Neuronal stem cell (in vitro differentiated cells): ENCODE measurements at regions not wholly inside any gene's neighbourhood (a gene's known extent, or its start where the extent isn't known, plus 50 kb on each side); places are given as distances from the start of the nearest gene placed in this dataset.

Source experiments
- DNase-seq: peaks from one replicate; pipeline ENCODE4 v3.0.0-alpha.2; 2013; ENCODE audit warnings: low spot score
- H2AFZ ChIP-seq: one replicate; pipeline ENCODE4 v1.6.1; 2013; ENCODE audit warnings: mild to moderate bottlenecking, low read length, inconsistent platforms
- H2AK5ac ChIP-seq: 2 replicates; pipeline ENCODE4 v1.6.1; 2013; ENCODE audit warnings: low read depth, mild to moderate bottlenecking, inconsistent platforms, low read length, moderate library complexity, mixed read lengths
- H2BK120ac ChIP-seq: 2 replicates; pipeline ENCODE4 v1.6.1; 2013; ENCODE audit warnings: low read depth, mild to moderate bottlenecking, inconsistent platforms, low read length, moderate library complexity, mixed read lengths
- H2BK12ac ChIP-seq: one replicate; pipeline ENCODE4 v1.6.1; 2013; ENCODE audit warnings: low read length, inconsistent platforms
- H2BK15ac ChIP-seq: 2 replicates; pipeline ENCODE4 v1.6.1; 2013; ENCODE audit warnings: mild to moderate bottlenecking, low read length, inconsistent platforms, mixed read lengths
- H2BK5ac ChIP-seq: one replicate; pipeline ENCODE4 v1.6.1; 2013; ENCODE audit warnings: inconsistent platforms, mild to moderate bottlenecking, low read length, moderate library complexity
- H3K14ac ChIP-seq: one replicate; pipeline ENCODE4 v1.6.1; 2013; ENCODE audit warnings: low read length, inconsistent platforms
- H3K18ac ChIP-seq: 2 replicates; pipeline ENCODE4 v1.6.1; 2013; ENCODE audit warnings: low read length, inconsistent platforms
- H3K23ac ChIP-seq: 2 replicates; pipeline ENCODE4 v1.6.1; 2013; ENCODE audit warnings: low read depth, mild to moderate bottlenecking, mixed read lengths, low read length, inconsistent platforms; ENCODE audit not compliant: poor library complexity
- H3K27ac ChIP-seq: replicated peaks from 3 replicates; pipeline ENCODE4 v1.5.1; 2013; ENCODE audit warnings: low read length, inconsistent platforms
- H3K27me3 ChIP-seq, 3 experiments: 2 replicates each; pipeline ENCODE4 v1.6.1; 2013; ENCODE audit warnings: low read length in 3 of 3, mild to moderate bottlenecking in 2 of 3, inconsistent platforms in 1 of 3, low read depth in 1 of 3, mixed read lengths in 1 of 3, moderate library complexity in 1 of 3; ENCODE audit not compliant: control insufficient read depth in 3 of 3, insufficient read depth in 3 of 3
- H3K36me3 ChIP-seq, 2 donors: replicated peaks in 1 of 2; 2 replicates each; pipeline ENCODE4 v1.6.1; 2013; ENCODE audit warnings: low read length in 2 of 2; ENCODE audit not compliant: control insufficient read depth in 2 of 2, insufficient read depth in 2 of 2
- H3K4ac ChIP-seq: 2 replicates; pipeline ENCODE4 v1.6.1; 2013; ENCODE audit warnings: inconsistent platforms, mild to moderate bottlenecking, low read length, moderate library complexity
- H3K4me1 ChIP-seq, 2 donors: 1 replicate in 1 of 2; 2 replicates in 1 of 2; pipeline ENCODE4 v1.6.1; 2013; ENCODE audit warnings: low read length in 2 of 2, low read depth in 1 of 2; ENCODE audit not compliant: control insufficient read depth in 2 of 2, insufficient read depth in 1 of 2
- H3K4me2 ChIP-seq: one replicate; pipeline ENCODE4 v1.6.1; 2013; ENCODE audit warnings: mild to moderate bottlenecking, low read length, inconsistent platforms; ENCODE audit not compliant: insufficient read depth, poor library complexity, severe bottlenecking
- H3K4me3 ChIP-seq, 2 donors: 2 replicates each; pipeline ENCODE4 v1.5.1; 2013; ENCODE audit warnings: low read length in 2 of 2, mild to moderate bottlenecking in 2 of 2, inconsistent platforms in 1 of 2, moderate library complexity in 1 of 2
- H3K79me1 ChIP-seq: one replicate; pipeline ENCODE4 v1.6.1; 2013; ENCODE audit warnings: low read depth, mild to moderate bottlenecking, inconsistent platforms, low read length, moderate library complexity
- H3K9ac ChIP-seq: one replicate; pipeline ENCODE4 v1.6.1; 2013; ENCODE audit warnings: mild to moderate bottlenecking, low read depth, low read length, inconsistent platforms; ENCODE audit not compliant: poor library complexity
- H3K9me3 ChIP-seq, 2 donors: replicated peaks in 1 of 2; 2 replicates each; pipeline versions ENCODE3 to v1.6.1; 2013; ENCODE audit warnings: low read length in 2 of 2, mild to moderate bottlenecking in 2 of 2, inconsistent platforms in 1 of 2, low read depth in 1 of 2, mixed read lengths in 1 of 2, moderate library complexity in 1 of 2; ENCODE audit not compliant: control insufficient read depth in 2 of 2, insufficient read depth in 1 of 2
- H4K8ac ChIP-seq: one replicate; pipeline ENCODE4 v1.6.1; 2013; ENCODE audit warnings: low read depth, mild to moderate bottlenecking, inconsistent platforms, low read length, moderate library complexity
- H4K91ac ChIP-seq: one replicate; pipeline ENCODE4 v1.6.1; 2013; ENCODE audit warnings: low read length, low read depth, mild to moderate bottlenecking, inconsistent platforms; ENCODE audit not compliant: poor library complexity
- WGBS, 2 donors: extraction: QIAGEN DNeasy Blood & Tissue Kit; methylation state at CpG; one replicate each; pipeline ENCODE4 v1.1.7; 2013; ENCODE audit warnings: missing lambda C conversion rate in 2 of 2, mixed read lengths in 1 of 2; ENCODE audit not compliant: insufficient read length in 2 of 2, insufficient replicate concordance in 1 of 2; ENCODE audit errors: extremely low coverage in 2 of 2; 5-methylcytosine and 5-hydroxymethylcytosine counted together

GRCh38 chr1:213840575-213840974 lies 147.2 kb upstream of the PROX1 start:
- Histone ChIP-seq H3K27me3 (no peaks in the 10 kb centered on the region), H3K36me3 (no peaks in the 10 kb centered on the region), H2BK120ac (no peak overlapping the region), H3K79me1 (no peaks in the 10 kb centered on the region), H3K9ac (no peak overlapping the region), H2BK15ac (no peak overlapping the region), H4K8ac (no peak overlapping the region), H3K23ac (no peak overlapping the region), H3K4me3 (no peak overlapping the region), H3K9me3 (no peaks in the 10 kb centered on the region), H2BK12ac (no peak overlapping the region), H3K14ac (no peak overlapping the region), H3K27ac (no peak overlapping the region), H3K4me1 (no peaks in the 10 kb centered on the region), H4K91ac (no peak overlapping the region), H3K4ac (no peak overlapping the region), H2BK5ac (no peak overlapping the region), H3K18ac (no peak overlapping the region), H2AK5ac (no peak overlapping the region), H2AFZ (no peak overlapping the region), H3K4me2 (no peak overlapping the region)
- no CpG with 5 or more reads among the region's 3 CpGs for WGBS, 2 donors
- DNase-seq: no peak

- no peak overlapping the region for H2BK120ac ChIP-seq
- no peak overlapping the region for H3K18ac ChIP-seq
- WGBS, 2 donors: no CpG with 5 or more reads among the region's 2 CpGs
- no peak overlapping the region for H2AFZ ChIP-seq
- H4K8ac ChIP-seq: no peak overlapping the region
- H2BK15ac ChIP-seq: no peak overlapping the region
- no peaks in the 10 kb centered on the region for H3K36me3 ChIP-seq
- H3K27me3 ChIP-seq: no peaks in the 10 kb centered on the region
- no peak overlapping the region for H3K4ac ChIP-seq
- H2AK5ac ChIP-seq: no peak overlapping the region
- no peak overlapping the region for H3K27ac ChIP-seq
- no peaks in the 10 kb centered on the region for H3K9me3 ChIP-seq
- H4K91ac ChIP-seq: no peak overlapping the region
- DNase-seq: no peak
- H3K4me3 ChIP-seq: no peak overlapping the region
- H3K79me1 ChIP-seq: no peaks in the 10 kb centered on the region
- H2BK12ac ChIP-seq: no peak overlapping the region
- H3K4me2 ChIP-seq: no peak overlapping the region
- no peak overlapping the region for H3K14ac ChIP-seq
- H3K9ac ChIP-seq: no peak overlapping the region
- no peak overlapping the region for H2BK5ac ChIP-seq
- no peak overlapping the region for H3K23ac ChIP-seq
- H3K4me1 ChIP-seq: no peaks in the 10 kb centered on the region
Observed at GRCh38 chr1:213844632-213845031, 143.1 kb upstream of the PROX1 start.

GRCh38 chr1:213852107-213852506 lies 135.7 kb upstream of the PROX1 start:
- Histone ChIP-seq H3K14ac (no peak overlapping the region), H2BK120ac (no peak overlapping the region), H3K18ac (no peak overlapping the region), H2AFZ (no peak overlapping the region), H3K4me1 (peaks cover 0 to 2% of the 10 kb centered on the region in 2 donors), H2AK5ac (no peak overlapping the region), H4K8ac (no peak overlapping the region), H3K9me3 (no peaks in the 10 kb centered on the region), H3K27me3 (peaks cover 0 to 8% (median 0%) of the 10 kb centered on the region in 3 experiments), H3K27ac (no peak overlapping the region), H4K91ac (no peak overlapping the region), H3K4me2 (no peak overlapping the region), H3K23ac (no peak overlapping the region), H3K79me1 (no peaks in the 10 kb centered on the region), H2BK5ac (no peak overlapping the region), H3K4ac (no peak overlapping the region), H3K36me3 (no peaks in the 10 kb centered on the region), H3K4me3 (no peak overlapping the region), H3K9ac (no peak overlapping the region), H2BK15ac (no peak overlapping the region), H2BK12ac (no peak overlapping the region)
- no peak for DNase-seq
- no CpG with 5 or more reads among the region's 2 CpGs for WGBS, 2 donors

- Histone ChIP-seq H3K27me3 (peaks cover 0 to 5% (median 0%) of the 10 kb centered on the region in 3 experiments), H3K14ac (no peak overlapping the region), H2AK5ac (no peak overlapping the region), H2BK120ac (no peak overlapping the region), H2BK15ac (no peak overlapping the region), H4K91ac (no peak overlapping the region), H3K4me3 (no peak overlapping the region), H3K79me1 (no peaks in the 10 kb centered on the region), H3K9me3 (no peaks in the 10 kb centered on the region), H2AFZ (no peak overlapping the region), H3K9ac (no peak overlapping the region), H3K27ac (no peak overlapping the region), H3K4ac (no peak overlapping the region), H3K23ac (no peak overlapping the region), H3K18ac (no peak overlapping the region), H2BK5ac (no peak overlapping the region), H3K4me1 (peaks cover 0 to 2% of the 10 kb centered on the region in 2 donors), H3K36me3 (no peaks in the 10 kb centered on the region), H2BK12ac (no peak overlapping the region), H3K4me2 (no peak overlapping the region), H4K8ac (no peak overlapping the region)
- no peak for DNase-seq
- WGBS, 2 donors: no CpG with 5 or more reads among the region's 1 CpG
Observed at GRCh38 chr1:213858581-213858980, 129.2 kb upstream of the PROX1 start.
